HG03439 (cell line): ENCODE measurements at regions not wholly inside any gene's neighbourhood (a gene's known extent, or its start where the extent isn't known, plus 50 kb on each side); places are given as distances from the start of the nearest gene placed in this dataset.

ENCODE experiments used
- ATAC-seq: cut with Tn5 transposase; IDR thresholded peaks from one replicate; pipeline ENCODE4 v1.9.1; 2021; ENCODE audit warnings: mild to moderate bottlenecking, moderate library complexity; ENCODE audit not compliant: unreplicated experiment

- ATAC-seq: no peak
These were observed 533.6 kb downstream of the RNF144B start for GRCh38 chr6:18920701-18921100.

- no peak for ATAC-seq
These were observed 543.9 kb downstream of the RNF144B start for GRCh38 chr6:18931086-18931485.

- ATAC-seq: no peak
These were observed 571.0 kb downstream of the RNF144B start for GRCh38 chr6:18958146-18958545.

- ATAC-seq: no peak
These were observed 574.4 kb downstream of the RNF144B start for GRCh38 chr6:18961566-18961965.

- no peak for ATAC-seq
These were observed 575.3 kb downstream of the RNF144B start for GRCh38 chr6:18962361-18962905.

GRCh38 chr6:18963439-18963838 is 576.3 kb downstream of the RNF144B start:
- ATAC-seq: no peak

GRCh38 chr6:18973251-18973650 is 586.1 kb downstream of the RNF144B start:
- ATAC-seq: no peak

- no peak for ATAC-seq
These were observed 588.9 kb downstream of the RNF144B start for GRCh38 chr6:18976091-18976490.

GRCh38 chr6:18976966-18977365 is 589.8 kb downstream of the RNF144B start:
- no peak for ATAC-seq

GRCh38 chr6:18978337-18979128 is 591.4 kb downstream of the RNF144B start:
- no peak for ATAC-seq

GRCh38 chr6:18985061-18985460 is 597.9 kb downstream of the RNF144B start:
- no peak for ATAC-seq

GRCh38 chr6:18985996-18986395 is 598.8 kb downstream of the RNF144B start:
- ATAC-seq: no peak

GRCh38 chr6:18988636-18989035 is 601.5 kb downstream of the RNF144B start:
- no peak for ATAC-seq

GRCh38 chr6:18990059-18990978 is 603.2 kb downstream of the RNF144B start:
- ATAC-seq: peak; percentile 74

GRCh38 chr6:18997375-18997826 is 610.3 kb downstream of the RNF144B start:
- peak; percentile 92 for ATAC-seq

GRCh38 chr6:19002976-19003560 is 615.9 kb downstream of the RNF144B start:
- no peak for ATAC-seq

GRCh38 chr6:19004176-19004575 is 617.0 kb downstream of the RNF144B start:
- ATAC-seq: no peak

GRCh38 chr6:19009769-19010168 is 622.6 kb downstream of the RNF144B start:
- ATAC-seq: no peak

GRCh38 chr6:19013026-19013705 is 626.0 kb downstream of the RNF144B start:
- ATAC-seq: no peak

- ATAC-seq: no peak
These were observed 637.6 kb downstream of the RNF144B start for GRCh38 chr6:19024737-19025136.

- no peak for ATAC-seq
These were observed 641.1 kb downstream of the RNF144B start for GRCh38 chr6:19028201-19028600.
